ENCODE measurements at regions not wholly inside any gene's neighbourhood (a gene's known extent, or its start where the extent isn't known, plus 50 kb on each side); places are given as distances from the start of the nearest gene placed in this dataset.

GRCh38 chr3:18082551-18083272 lies 340.3 kb upstream of the TBC1D5 start:
- TF ChIP-seq, protein P1, sequence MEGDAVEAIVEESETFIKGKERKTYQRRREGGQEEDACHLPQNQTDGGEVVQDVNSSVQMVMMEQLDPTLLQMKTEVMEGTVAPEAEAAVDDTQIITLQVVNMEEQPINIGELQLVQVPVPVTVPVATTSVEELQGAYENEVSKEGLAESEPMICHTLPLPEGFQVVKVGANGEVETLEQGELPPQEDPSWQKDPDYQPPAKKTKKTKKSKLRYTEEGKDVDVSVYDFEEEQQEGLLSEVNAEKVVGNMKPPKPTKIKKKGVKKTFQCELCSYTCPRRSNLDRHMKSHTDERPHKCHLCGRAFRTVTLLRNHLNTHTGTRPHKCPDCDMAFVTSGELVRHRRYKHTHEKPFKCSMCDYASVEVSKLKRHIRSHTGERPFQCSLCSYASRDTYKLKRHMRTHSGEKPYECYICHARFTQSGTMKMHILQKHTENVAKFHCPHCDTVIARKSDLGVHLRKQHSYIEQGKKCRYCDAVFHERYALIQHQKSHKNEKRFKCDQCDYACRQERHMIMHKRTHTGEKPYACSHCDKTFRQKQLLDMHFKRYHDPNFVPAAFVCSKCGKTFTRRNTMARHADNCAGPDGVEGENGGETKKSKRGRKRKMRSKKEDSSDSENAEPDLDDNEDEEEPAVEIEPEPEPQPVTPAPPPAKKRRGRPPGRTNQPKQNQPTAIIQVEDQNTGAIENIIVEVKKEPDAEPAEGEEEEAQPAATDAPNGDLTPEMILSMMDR (optimal IDR thresholded peaks at IDR 0.05 in 1 of 3, IDR thresholded peaks at IDR 0.05 in 1 of 3, conservative IDR thresholded peaks at IDR 0.05 in 1 of 3; ENCODE audit: extremely low read depth in 1 of 3, insufficient read depth in 2 of 3, low read length in 3 of 3), result no peak
- TF ChIP-seq EZH2 (IDR thresholded peaks at IDR 0.05; ENCODE audit: low read length), result no peak
